Lower lobe of right lung (tissue), 2 donors: ENCODE measurements at regions not wholly inside any gene's neighbourhood (a gene's known extent, or its start where the extent isn't known, plus 50 kb on each side); places are given as distances from the start of the nearest gene placed in this dataset.
A peak's percentile ranks its signal among the peaks of the same experiment; 100 is the strongest.

Source experiments
- ATAC-seq, 2 donors: fragments of 200-7000 bp; cut with Tn5 transposase; one replicate each; pipeline ENCODE4 v1.9.1; 2020 to 2022; ENCODE audit warnings: mild to moderate bottlenecking in 2 of 2, moderate library complexity in 2 of 2
- DNase-seq: peaks from one replicate; pipeline ENCODE4 v3.0.0-alpha.2; 2020
- H3K27ac ChIP-seq: fragments of 200-600 bp; one replicate; pipeline ENCODE4 v1.8.0; 2022
- H3K27me3 ChIP-seq: fragments of 200-600 bp; one replicate; pipeline ENCODE4 v1.8.0; 2022; ENCODE audit warnings: low read depth
- H3K36me3 ChIP-seq: fragments of 200-600 bp; one replicate; pipeline ENCODE4 v1.8.0; 2022; ENCODE audit warnings: mild to moderate bottlenecking
- H3K4me1 ChIP-seq: fragments of 200-600 bp; one replicate; pipeline ENCODE4 v1.8.0; 2022
- H3K4me3 ChIP-seq: fragments of 200-600 bp; one replicate; pipeline ENCODE4 v1.8.0; 2022; ENCODE audit warnings: mild to moderate bottlenecking
- H3K9me3 ChIP-seq: fragments of 200-600 bp; one replicate; pipeline ENCODE4 v1.8.0; 2022
- CTCF ChIP-seq: fragments of 200-600 bp; IDR thresholded peaks from one replicate; pipeline ENCODE4 v1.8.0; 2022; ENCODE audit warnings: antibody characterized with exemption, mild to moderate bottlenecking
- intact Hi-C: fragments of 100-400 bp; cut with DNase I; formaldehyde crosslinking; loops from one replicate; pipeline ENCODE4 v1.11.0; 2022
- donor health status: DM: no; HTN: yes; CAD: no; lungs with severe emphysema.

DNA sequence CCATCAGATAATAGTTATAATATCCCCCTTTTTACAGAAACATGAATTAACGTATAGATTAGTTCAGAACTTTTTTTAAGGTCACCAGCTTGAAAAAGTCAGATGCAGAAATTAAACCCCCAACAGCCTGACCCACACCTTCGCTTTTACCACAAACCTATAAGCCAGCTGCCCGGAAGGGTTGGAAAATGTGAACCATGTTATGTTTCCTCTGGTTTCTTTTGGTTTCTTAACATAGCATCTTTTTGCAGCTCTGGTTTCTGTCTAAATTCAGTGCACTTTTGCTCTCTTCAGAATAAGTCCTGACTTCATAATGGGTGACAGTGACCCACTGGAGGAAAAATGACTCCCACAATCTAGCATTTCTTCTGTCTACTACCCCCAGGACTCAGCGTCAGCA, 381.7 kb upstream of the DDX18 start:
- Histone ChIP-seq H3K36me3 (no peaks in the 10 kb centered on the region), H3K4me3 (no peak overlapping the region), H3K4me1 (no peaks in the 10 kb centered on the region), H3K9me3 (no peaks in the 10 kb centered on the region), H3K27me3 (no peaks in the 10 kb centered on the region), H3K27ac (no peak overlapping the region)
- ATAC-seq: no peak
- TF ChIP-seq CTCF: no peak
- intact Hi-C loops: no loop called here
- DNase-seq: no peak

- ATAC-seq (no peak), DNase-seq (no peak)
- Histone ChIP-seq H3K36me3 (no peaks in the 10 kb centered on the region), H3K9me3 (no peaks in the 10 kb centered on the region), H3K4me1 (no peaks in the 10 kb centered on the region), H3K27ac (no peak overlapping the region), H3K4me3 (no peak overlapping the region), H3K27me3 (no peaks in the 10 kb centered on the region)
- intact Hi-C loops: no loop called here
- no peak for TF ChIP-seq CTCF
Observed at GRCh38 chr2:117436697-117437096, 377.8 kb upstream of the DDX18 start.

DNA sequence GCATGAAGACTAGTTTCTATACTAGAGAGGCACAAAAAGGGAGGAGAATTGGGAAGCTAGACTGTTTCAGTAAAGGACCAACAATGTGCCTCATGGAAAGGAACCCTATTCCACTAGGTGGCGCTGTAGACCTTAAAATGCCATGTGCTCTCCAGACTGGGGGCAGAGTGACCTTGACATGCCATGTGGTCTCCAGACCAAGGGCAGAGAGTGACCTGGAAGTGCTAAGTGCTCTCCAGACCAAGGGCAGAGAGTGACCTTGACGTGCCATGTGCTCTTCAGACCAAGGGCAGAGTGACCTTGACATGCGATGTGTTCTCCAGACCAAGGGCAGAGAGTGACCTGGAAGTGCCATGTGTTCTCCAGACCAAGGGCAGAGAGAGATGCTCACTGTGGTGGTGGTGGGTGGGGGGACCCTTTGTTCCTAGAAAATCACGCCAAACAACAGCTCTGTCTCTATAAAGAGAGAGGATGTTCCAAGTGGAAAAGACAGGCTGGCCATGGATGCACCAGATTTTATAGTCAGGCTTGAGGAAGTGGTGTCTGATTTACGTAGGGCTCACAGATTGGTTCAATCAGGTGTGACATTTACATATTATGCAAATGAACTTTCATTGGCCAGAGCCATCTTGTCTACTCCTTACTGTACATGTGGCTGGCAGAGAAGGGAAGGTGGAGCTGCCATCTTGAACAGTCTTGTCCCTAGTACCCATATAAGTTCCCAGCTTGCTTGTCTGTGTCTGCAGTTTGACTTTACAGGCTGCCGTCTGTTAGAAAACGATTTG, 344.0 kb upstream of the DDX18 start:
- DNase-seq (no peak), ATAC-seq (peak in 1 of 2 donors; percentile 34)
- TF ChIP-seq CTCF: peak; percentile 46
- Histone ChIP-seq H3K9me3 (no peaks in the 10 kb centered on the region), H3K27ac (no peak overlapping the region), H3K36me3 (no peaks in the 10 kb centered on the region), H3K27me3 (no peaks in the 10 kb centered on the region), H3K4me3 (no peak overlapping the region), H3K4me1 (no peaks in the 10 kb centered on the region)
- intact Hi-C loops: no loop called here

DNA sequence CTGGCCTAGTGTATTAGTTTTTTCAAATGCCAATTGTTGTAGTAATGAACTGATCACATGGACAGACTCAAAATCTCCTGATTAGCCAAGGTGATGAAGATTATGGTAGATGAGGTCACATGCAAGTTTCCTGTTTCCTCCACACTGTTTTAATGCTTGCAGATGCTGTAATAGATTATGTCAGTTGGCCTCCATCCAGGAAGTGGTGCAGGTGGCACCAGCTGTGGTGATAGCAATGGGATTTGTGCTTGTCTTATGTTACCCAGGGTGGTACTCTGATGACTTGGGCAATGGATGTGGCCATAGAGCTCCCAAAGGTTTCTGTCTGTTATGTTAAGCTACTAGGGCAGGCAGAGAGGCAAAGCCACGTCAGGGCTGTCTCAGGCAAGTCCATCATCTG, 332.9 kb upstream of the DDX18 start:
- no peak for TF ChIP-seq CTCF
- ATAC-seq: no peak
- intact Hi-C loops: no loop called here
- Histone ChIP-seq H3K4me3 (no peak overlapping the region), H3K9me3 (peaks cover 21% of the 10 kb centered on the region), H3K36me3 (no peaks in the 10 kb centered on the region), H3K27me3 (no peaks in the 10 kb centered on the region), H3K27ac (no peak overlapping the region), H3K4me1 (no peaks in the 10 kb centered on the region)
- no peak for DNase-seq

GRCh38 chr2:117485588-117485987, 328.9 kb upstream of the DDX18 start:
- TF ChIP-seq CTCF: no peak
- Histone ChIP-seq H3K4me1 (no peaks in the 10 kb centered on the region), H3K27ac (no peak overlapping the region), H3K9me3 (no peaks in the 10 kb centered on the region), H3K36me3 (no peaks in the 10 kb centered on the region), H3K4me3 (no peak overlapping the region), H3K27me3 (no peaks in the 10 kb centered on the region)
- no peak for ATAC-seq
- intact Hi-C loops: no loop called here
- DNase-seq: no peak
